ENCODE measurements at regions not wholly inside any gene's neighbourhood (a gene's known extent, or its start where the extent isn't known, plus 50 kb on each side); places are given as distances from the start of the nearest gene placed in this dataset.

GRCh38 chr9:88680041-88680440 lies 145.1 kb downstream of the NXNL2 start:
- peaks cover 4% of the 10 kb centered on the region for H3K27me3 Mint-ChIP-seq (ENCODE audit: low read depth, unreplicated experiment)
- no peak for FAIRE-seq
- Histone ChIP-seq H3K79me2 (ENCODE audit: insufficient read depth, low read length) (no peaks in the 10 kb centered on the region), H3K9ac (ENCODE audit: low read length) (no peak overlapping the region), H3K4me3 (ENCODE audit: insufficient read depth, low read depth, low read length) (no peak overlapping the region), H3K4me2 (ENCODE audit: low read length) (peak overlapping the region; percentile 45), H3K27me3 (ENCODE audit: insufficient read depth, low read length) (no peaks in the 10 kb centered on the region), H3K27ac (ENCODE audit: low read depth, low read length) (no peak overlapping the region), H3K36me3 (ENCODE audit: insufficient read depth, low read length) (no peaks in the 10 kb centered on the region), H3K4me1 (ENCODE audit: insufficient read depth, low read length) (peaks cover 6% of the 10 kb centered on the region), H3K9me3 (ENCODE audit: insufficient read depth, low read depth, low read length) (no peaks in the 10 kb centered on the region), H4K20me1 (ENCODE audit: insufficient read depth, low read length) (no peaks in the 10 kb centered on the region), H2AFZ (ENCODE audit: low read depth, low read length) (peak overlapping the region; percentile 49)
- H3K27ac Mint-ChIP-seq (ENCODE audit: unreplicated experiment) = no peak overlapping the region
- H3K4me1 Mint-ChIP-seq (ENCODE audit: low read depth, unreplicated experiment) = no peaks in the 10 kb centered on the region
- TF ChIP-seq CTCF (IDR thresholded peaks at IDR 0.05; ENCODE audit: insufficient read depth, low read depth, low read length) (no peak), EZH2 (IDR thresholded peaks at IDR 0.05; ENCODE audit: insufficient read depth, low read length) (no peak)
- no peak overlapping the region for H3K4me3 Mint-ChIP-seq (ENCODE audit: unreplicated experiment)
- peaks cover 8% of the 10 kb centered on the region for H3K9me3 Mint-ChIP-seq (ENCODE audit: unreplicated experiment)
- no peak for DNase-seq (ENCODE audit: low read depth)
- H3K36me3 Mint-ChIP-seq (ENCODE audit: low read depth, unreplicated experiment) = no peaks in the 10 kb centered on the region

- Histone ChIP-seq H2AFZ (ENCODE audit: low read depth, low read length) (peak overlapping the region; percentile 49), H3K27ac (ENCODE audit: low read depth, low read length) (no peak overlapping the region)
- H3K27ac Mint-ChIP-seq (ENCODE audit: unreplicated experiment) = no peak overlapping the region
Measured at GRCh38 chr9:88680505-88681160, 145.7 kb downstream of the NXNL2 start.

More at GRCh38 chr9:88680505-88681160, 145.7 kb downstream of the NXNL2 start:
- H3K4me1 ChIP-seq (ENCODE audit: insufficient read depth, low read length) = peaks cover 6% of the 10 kb centered on the region
- FAIRE-seq (no peak), DNase-seq (ENCODE audit: low read depth) (peak; percentile 42)
- no peaks in the 10 kb centered on the region for H3K36me3 ChIP-seq (ENCODE audit: insufficient read depth, low read length)
- peak overlapping the region; percentile 45 for H3K4me2 ChIP-seq (ENCODE audit: low read length)
- peaks cover 4% of the 10 kb centered on the region for H3K27me3 Mint-ChIP-seq (ENCODE audit: low read depth, unreplicated experiment)
- TF ChIP-seq EZH2 (IDR thresholded peaks at IDR 0.05; ENCODE audit: insufficient read depth, low read length) (no peak), CTCF (IDR thresholded peaks at IDR 0.05; ENCODE audit: insufficient read depth, low read depth, low read length) (no peak)
- peaks cover 8% of the 10 kb centered on the region for H3K9me3 Mint-ChIP-seq (ENCODE audit: unreplicated experiment)
- H3K79me2 ChIP-seq (ENCODE audit: insufficient read depth, low read length) = no peaks in the 10 kb centered on the region
- H3K27me3 ChIP-seq (ENCODE audit: insufficient read depth, low read length) = no peaks in the 10 kb centered on the region
- no peak overlapping the region for H3K9ac ChIP-seq (ENCODE audit: low read length)
- H3K4me1 Mint-ChIP-seq (ENCODE audit: low read depth, unreplicated experiment) = no peaks in the 10 kb centered on the region
- H3K36me3 Mint-ChIP-seq (ENCODE audit: low read depth, unreplicated experiment) = no peaks in the 10 kb centered on the region
- H3K9me3 ChIP-seq (ENCODE audit: insufficient read depth, low read depth, low read length) = no peaks in the 10 kb centered on the region
- H3K4me3 Mint-ChIP-seq (ENCODE audit: unreplicated experiment) = no peak overlapping the region
- H3K4me3 ChIP-seq (ENCODE audit: insufficient read depth, low read depth, low read length) = no peak overlapping the region
- H4K20me1 ChIP-seq (ENCODE audit: insufficient read depth, low read length) = no peaks in the 10 kb centered on the region

Measured in astrocyte (in vitro differentiated cells and primary cell).